HL-60 (cell line): ENCODE measurements at regions not wholly inside any gene's neighbourhood (a gene's known extent, or its start where the extent isn't known, plus 50 kb on each side); places are given as distances from the start of the nearest gene placed in this dataset.

Experiments used
- DNase-seq, 2 experiments: peaks; one replicate each; pipeline ENCODE4 v3.0.0-alpha.2; 2010 to 2020; ENCODE audit warnings: low read depth in 1 of 2, low spot score in 1 of 2
- H3K27ac ChIP-seq: fragments of 250-450 bp; sonication (Bioruptor Pico); replicated peaks from 2 replicates; pipeline ENCODE4 v1.5.1; 2020; ENCODE audit warnings: mild to moderate bottlenecking, moderate library complexity
- H3K27me3 ChIP-seq: fragments of 250-450 bp; sonication (Bioruptor Pico); 2 replicates; pipeline ENCODE4 v1.5.1; 2021; ENCODE audit warnings: mild to moderate bottlenecking, moderate library complexity; ENCODE audit not compliant: insufficient read depth, poor library complexity, severe bottlenecking
- H3K4me3 ChIP-seq: replicated peaks from 2 replicates; pipeline ENCODE4 v1.5.1; 2011; ENCODE audit warnings: mild to moderate bottlenecking, control low read depth, low read length; ENCODE audit not compliant: insufficient read depth
- CTCF ChIP-seq: IDR thresholded peaks from one replicate; pipeline ENCODE4 v1.5.1; 2011; ENCODE audit warnings: low read length, control low read depth, inconsistent platforms; ENCODE audit not compliant: insufficient read depth
- GABPA ChIP-seq: IDR thresholded peaks from 2 replicates; pipeline ENCODE4 v1.6.1; 2012; ENCODE audit warnings: low read depth
- POLR2AphosphoS5 ChIP-seq: IDR thresholded peaks from 2 replicates; pipeline ENCODE4 v1.6.1; 2012; ENCODE audit warnings: low read depth
- REST ChIP-seq: IDR thresholded peaks from 2 replicates; pipeline ENCODE4 v1.6.1; 2012; ENCODE audit warnings: low read depth; ENCODE audit not compliant: insufficient replicate concordance
- SPI1 ChIP-seq: IDR thresholded peaks from 2 replicates; pipeline ENCODE4 v1.6.1; 2012; ENCODE audit warnings: low read depth, mild to moderate bottlenecking, borderline replicate concordance

GRCh38 chr4:188423039-188423438 is 283.8 kb downstream of the TRIML1 start:
- TF ChIP-seq CTCF: no peak
- TF ChIP-seq POLR2AphosphoS5: no peak
- TF ChIP-seq SPI1: no peak
- TF ChIP-seq REST: no peak
- no peak for TF ChIP-seq GABPA
- Histone ChIP-seq H3K27me3 (no peaks in the 10 kb centered on the region), H3K27ac (no peak overlapping the region), H3K4me3 (no peak overlapping the region)
- DNase-seq: no peak

- Histone ChIP-seq H3K27me3 (no peaks in the 10 kb centered on the region), H3K27ac (no peak overlapping the region), H3K4me3 (no peak overlapping the region)
- TF ChIP-seq REST (no peak), POLR2AphosphoS5 (no peak), CTCF (no peak), GABPA (no peak), SPI1 (no peak)
- no peak for DNase-seq
Observed at GRCh38 chr4:188428935-188429334, 289.7 kb downstream of the TRIML1 start.

- H3K4me3 ChIP-seq: no peak overlapping the region
- no peak for DNase-seq
- H3K27me3 ChIP-seq: no peaks in the 10 kb centered on the region
- H3K27ac ChIP-seq: no peak overlapping the region
- TF ChIP-seq POLR2AphosphoS5: no peak
- no peak for TF ChIP-seq REST
- no peak for TF ChIP-seq CTCF
- no peak for TF ChIP-seq SPI1
- TF ChIP-seq GABPA: no peak
Observed at GRCh38 chr4:188429965-188430364, 290.7 kb downstream of the TRIML1 start.
